HepG2 (cell line): ENCODE measurements at regions not wholly inside any gene's neighbourhood (a gene's known extent, or its start where the extent isn't known, plus 50 kb on each side); places are given as distances from the start of the nearest gene placed in this dataset.

Experiments
- ATAC-seq: fragments of 200-7000 bp; cut with Tn5 transposase; 3 replicates; pipeline ENCODE4 v1.9.1; 2020; ENCODE audit warnings: mild to moderate bottlenecking, moderate library complexity
- BruUV-seq: library from RNA; stranded (reverse); fragments of 400-500 nt; replicated peaks from 2 replicates; lab custom pipeline; 2021; lab: Mats Ljungman, UMichigan
- CTCF ChIA-PET: fragments of 300-600 bp; formaldehyde crosslinking; extraction: SDS; loops from one replicate; lab custom pipeline; 2021; ENCODE audit warnings: low total read pairs, inconsistent platforms, low intra/inter-chr PET ratio; lab: Yijun Ruan, JAX
- POLR2A ChIA-PET: fragments of 350-600 bp; sonication (Branson Sonifier 250); formaldehyde crosslinking; loops from one replicate; lab custom pipeline; 2020; ENCODE audit warnings: antibody characterized with exemption, inconsistent platforms; lab: Yijun Ruan, JAX
- DNase-seq: peaks from one replicate; pipeline ENCODE4 v3.0.0-alpha.2; 2015; ENCODE audit warnings: low spot score
- FAIRE-seq: peaks from 3 replicates; lab custom pipeline; 2011; peaks lifted over from hg19 to GRCh38; lab: Jason Lieb, UNC
- H2AFZ ChIP-seq: one replicate; pipeline ENCODE4 v1.6.1; 2011; ENCODE audit warnings: low read length, inconsistent platforms
- H3K27ac ChIP-seq: fragments of 300-600 bp; 3 replicates; pipeline ENCODE4 v1.8.0; 2011; ENCODE audit warnings: mixed run types, mild to moderate bottlenecking, mixed read lengths, low read length, inconsistent platforms; ENCODE audit not compliant: insufficient read depth; ENCODE audit errors: extremely low read length
- H3K27me3 ChIP-seq, 2 experiments: fragments of 200-600 bp in 1 of 2; 2 replicates in 1 of 2; 3 replicates in 1 of 2; pipeline versions ENCODE4 v1.6.0 to v1.8.0; 2011; ENCODE audit warnings: low read length in 2 of 2, mild to moderate bottlenecking in 2 of 2, moderate library complexity in 2 of 2, inconsistent platforms in 1 of 2; ENCODE audit not compliant: insufficient read depth in 2 of 2, control insufficient read depth in 1 of 2
- H3K36me3 ChIP-seq, 2 experiments: fragments of 200-600 bp in 1 of 2; replicated peaks in 1 of 2; 2 replicates in 1 of 2; 3 replicates in 1 of 2; pipeline versions ENCODE4 v1.5.1 to v1.8.0; 2011; ENCODE audit warnings: low read length in 2 of 2, inconsistent platforms in 1 of 2; ENCODE audit not compliant: insufficient read depth in 2 of 2, control insufficient read depth in 1 of 2
- H3K4me1 ChIP-seq: 2 replicates; pipeline ENCODE4 v1.5.1; 2012; ENCODE audit warnings: low read length, inconsistent platforms; ENCODE audit not compliant: insufficient read depth
- H3K4me2 ChIP-seq: 2 replicates; pipeline ENCODE4 v1.6.0; 2011; ENCODE audit warnings: low read depth, low read length, inconsistent platforms
- H3K4me3 ChIP-seq, 3 experiments: fragments of 200-600 bp in 1 of 3; sonication (generic), shearing (Covaris generic) in 1 of 3; replicated peaks in 1 of 3; 2 replicates each; pipeline ENCODE4 v1.5.1; 2011 to 2016; ENCODE audit warnings: low read length in 3 of 3, inconsistent platforms in 2 of 3, low read depth in 2 of 3, mild to moderate bottlenecking in 2 of 3, control low read depth in 1 of 3, mixed read lengths in 1 of 3; ENCODE audit not compliant: insufficient read depth in 1 of 3
- H3K79me2 ChIP-seq: one replicate; pipeline ENCODE4 v1.6.1; 2011; ENCODE audit warnings: low read length, inconsistent platforms; ENCODE audit not compliant: insufficient read depth
- H3K9ac ChIP-seq: 2 replicates; pipeline ENCODE4 v1.6.0; 2011; ENCODE audit warnings: mild to moderate bottlenecking, low read depth, low read length, inconsistent platforms; ENCODE audit not compliant: insufficient read depth
- H3K9me3 ChIP-seq: 2 replicates; pipeline ENCODE4 v1.5.1; 2012; ENCODE audit warnings: mild to moderate bottlenecking, low read length
- H4K20me1 ChIP-seq: 2 replicates; pipeline ENCODE4 v1.6.0; 2011; ENCODE audit warnings: inconsistent platforms, mild to moderate bottlenecking, low read length, moderate library complexity; ENCODE audit not compliant: insufficient read depth
- ARNT ChIP-seq: fragments of 450-650 bp; IDR thresholded peaks from 2 replicates; pipeline ENCODE4 v1.6.1; 2017
- HNF1A ChIP-seq, 2 experiments: sonication (generic) in 1 of 2; formaldehyde crosslinking in 1 of 2; IDR thresholded peaks; 2 replicates each; pipeline versions ENCODE4 v1.4.0 to v1.6.1; 2016 to 2020; ENCODE audit warnings: borderline replicate concordance in 1 of 2, low read depth in 1 of 2, mild to moderate bottlenecking in 1 of 2, missing genetic modification reagents in 1 of 2
- IRF1 ChIP-seq: sonication (generic); formaldehyde crosslinking; IDR thresholded peaks from 2 replicates; pipeline ENCODE4 v1.4.0; 2020; ENCODE audit warnings: low read depth, mild to moderate bottlenecking, missing genetic modification reagents
- MBNL3 ChIP-seq: fragments of 250-450 bp; sonication (Bioruptor Pico); conservative IDR thresholded peaks from 2 replicates; pipeline ENCODE4 v1.8.0; 2022; ENCODE audit warnings: mild to moderate bottlenecking, inconsistent platforms
- NFE2L2 ChIP-seq: fragments of 150-350 bp; IDR thresholded peaks from 2 replicates; pipeline ENCODE4 v1.6.1; 2014; ENCODE audit warnings: low read length
- NFKBIZ ChIP-seq: IDR thresholded peaks from 2 replicates; pipeline ENCODE4 v1.6.1; 2018; ENCODE audit warnings: missing genetic modification reagents, missing compliant biosample characterization
- PBX3 ChIP-seq: sonication (generic); formaldehyde crosslinking; IDR thresholded peaks from 2 replicates; pipeline ENCODE4 v1.8.1; 2023; ENCODE audit warnings: missing genetic modification reagents, inconsistent platforms, borderline replicate concordance
- SUZ12 ChIP-seq: fragments of 150-350 bp; IDR thresholded peaks from 2 replicates; pipeline ENCODE4 v1.6.1; 2014; ENCODE audit warnings: low read depth, low read length
- TOE1 ChIP-seq: sonication (generic); formaldehyde crosslinking; IDR thresholded peaks from 2 replicates; pipeline ENCODE4 v1.4.0; 2020; ENCODE audit warnings: mild to moderate bottlenecking, missing genetic modification reagents
- TP53 ChIP-seq: sonication (generic); formaldehyde crosslinking; conservative IDR thresholded peaks from 2 replicates; pipeline ENCODE4 v1.4.0; 2020; ENCODE audit warnings: missing genetic modification reagents
- ZFAT ChIP-seq: sonication (generic); formaldehyde crosslinking; conservative IDR thresholded peaks from 2 replicates; pipeline ENCODE4 v1.8.1; 2023; ENCODE audit warnings: missing genetic modification reagents, inconsistent platforms
- ZFX ChIP-seq: sonication (generic); formaldehyde crosslinking; IDR thresholded peaks from 2 replicates; pipeline ENCODE4 v1.4.0; 2020; ENCODE audit warnings: mild to moderate bottlenecking, low read depth, missing genetic modification reagents, moderate library complexity
- in situ Hi-C: cut with HindIII; loops from 2 replicates; pipeline ENCODE4 v1.10.0; 2017; ENCODE audit warnings: low pct_unique_long_range_greater_than_20kb; ENCODE audit not compliant: extremely low pct_ligation_motif_present
- intact Hi-C: fragments of 100-400 bp; cut with micrococcal nuclease; formaldehyde crosslinking; loops from one replicate; pipeline ENCODE4 v1.10.0; 2022; ENCODE audit not compliant: unreplicated experiment

GRCh38 chr6:19121521-19121920 is 715.6 kb upstream of the ID4 start:
- H3K4me1 ChIP-seq: no peaks in the 10 kb centered on the region
- intact Hi-C loops: no loop called here
- H2AFZ ChIP-seq: no peak overlapping the region
- no peak overlapping the region for H3K4me2 ChIP-seq
- DNase-seq: no peak
- no TSS peak for BruUV-seq
- FAIRE-seq: no peak
- no peaks in the 10 kb centered on the region for H3K27me3 ChIP-seq
- no peaks in the 10 kb centered on the region for H3K36me3 ChIP-seq
- in situ Hi-C loops: no loop called here
- TF ChIP-seq NFKBIZ (CRISPR knock-in tag) (no peak), TOE1 (CRISPR knock-in tag) (no peak), TP53 (CRISPR knock-in tag) (no peak), NFE2L2 (no peak), PBX3 (CRISPR knock-in tag) (no peak), ARNT (no peak), SUZ12 (no peak), MBNL3 (CRISPR knock-in tag) (no peak), ZFX (no peak), IRF1 (no peak), ZFAT (CRISPR knock-in tag) (no peak), HNF1A (IDR thresholded peaks at IDR 0.05; ENCODE audit: low read depth) (no peak), HNF1A (CRISPR knock-in tag; IDR thresholded peaks at IDR 0.05; ENCODE audit: borderline replicate concordance) (no peak)
- H3K9ac ChIP-seq: no peak overlapping the region
- peaks cover 83% of the 10 kb centered on the region for H3K9me3 ChIP-seq
- H3K27ac ChIP-seq: no peak overlapping the region
- ChIA-PET CTCF (no interaction called here), POLR2A (no interaction called here)
- H3K4me3 ChIP-seq: no peak overlapping the region
- no peaks in the 10 kb centered on the region for H4K20me1 ChIP-seq
- no peaks in the 10 kb centered on the region for H3K79me2 ChIP-seq
- no peak for ATAC-seq
